ENCODE measurements at regions not wholly inside any gene's neighbourhood (a gene's known extent, or its start where the extent isn't known, plus 50 kb on each side); places are given as distances from the start of the nearest gene placed in this dataset.

- H3K4me3 ChIP-seq (ENCODE audit: low read depth in 1 of 3, low read length in 3 of 3) = no peak overlapping the region
- DNase-seq (no peak), FAIRE-seq (no peak)
- no peaks in the 10 kb centered on the region for H3K9me3 ChIP-seq (ENCODE audit: control insufficient read depth in 2 of 2, insufficient read depth in 1 of 2, low read depth in 1 of 2, low read length in 1 of 2)
- WGBS, 3 donors = 36 to 62% (median 40%) methylated on average over 3 of the region's 3 CpGs
- peaks cover 0 to 4% (median 0%) of the 10 kb centered on the region in 3 donors for H3K27me3 ChIP-seq (ENCODE audit: control insufficient read depth in 3 of 3, insufficient read depth in 3 of 3, low read length in 3 of 3)
- H3K4me1 ChIP-seq (ENCODE audit: control insufficient read depth in 3 of 3, insufficient read depth in 2 of 3, low read depth in 1 of 3, low read length in 2 of 3) = no peaks in the 10 kb centered on the region
- H3K36me3 ChIP-seq (ENCODE audit: control insufficient read depth in 3 of 3, insufficient read depth in 2 of 3, low read depth in 1 of 3, low read length in 3 of 3) = no peaks in the 10 kb centered on the region
- H3K27ac ChIP-seq (ENCODE audit: low read depth in 1 of 3, low read length in 2 of 3) = no peak overlapping the region
These were observed 97.9 kb upstream of the TENM4 start for GRCh38 chr11:79538775-79539174.

- WGBS, 3 donors = 60 to 67% (median 62%) methylated on average over 5 of the region's 5 CpGs
- H3K27ac ChIP-seq (ENCODE audit: low read depth in 1 of 3, low read length in 2 of 3) = no peak overlapping the region
- no peak for FAIRE-seq
- no peaks in the 10 kb centered on the region for H3K36me3 ChIP-seq (ENCODE audit: control insufficient read depth in 3 of 3, insufficient read depth in 2 of 3, low read depth in 1 of 3, low read length in 3 of 3)
- DNase-seq = no peak
- H3K9me3 ChIP-seq (ENCODE audit: control insufficient read depth in 2 of 2, insufficient read depth in 1 of 2, low read depth in 1 of 2, low read length in 1 of 2) = no peaks in the 10 kb centered on the region
- peaks cover 0 to 4% (median 0%) of the 10 kb centered on the region in 3 donors for H3K27me3 ChIP-seq (ENCODE audit: control insufficient read depth in 3 of 3, insufficient read depth in 3 of 3, low read length in 3 of 3)
- H3K4me1 ChIP-seq (ENCODE audit: control insufficient read depth in 3 of 3, insufficient read depth in 2 of 3, low read depth in 1 of 3, low read length in 2 of 3) = no peaks in the 10 kb centered on the region
- H3K4me3 ChIP-seq (ENCODE audit: low read depth in 1 of 3, low read length in 3 of 3) = no peak overlapping the region
These were observed 95.5 kb upstream of the TENM4 start for GRCh38 chr11:79536155-79536917.

DNA sequence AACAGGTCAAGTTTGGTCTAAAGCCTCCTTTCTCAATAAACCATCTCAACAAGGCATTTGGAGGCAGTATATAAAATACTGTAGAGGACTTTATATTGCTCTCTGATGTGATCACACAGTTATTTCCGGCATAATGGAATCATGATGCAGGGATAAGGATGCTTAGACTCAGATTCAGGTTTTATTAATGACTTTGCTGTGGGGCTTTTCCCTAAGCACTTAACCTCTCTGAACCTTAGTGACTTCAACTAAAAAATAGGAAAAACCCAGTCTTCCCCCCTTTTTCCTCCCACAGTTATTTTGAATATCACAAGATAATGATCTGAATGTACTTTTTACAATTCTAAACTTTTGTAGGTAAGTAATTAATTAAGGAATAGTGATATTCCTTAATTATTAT lies 94.8 kb upstream of the TENM4 start:
- FAIRE-seq = no peak

DNA sequence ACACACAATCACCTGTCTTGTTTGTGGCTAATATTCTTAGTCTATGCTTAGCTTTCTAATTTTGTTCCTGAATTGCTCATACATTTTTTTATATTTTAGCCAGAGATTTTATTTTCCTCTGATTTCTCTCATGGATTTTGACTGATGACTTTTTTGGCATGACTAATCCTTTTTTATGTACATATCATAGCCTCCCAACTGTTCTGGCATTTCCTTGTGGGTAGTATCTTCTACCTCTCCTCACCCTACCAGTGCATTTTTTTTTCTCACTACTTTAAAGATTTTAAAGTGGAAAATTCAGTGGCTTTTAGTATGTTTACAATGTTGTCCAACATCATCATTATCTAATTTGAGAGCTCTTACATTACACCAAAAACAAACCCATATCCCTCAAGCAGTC lies 84.4 kb upstream of the TENM4 start:
- H3K27me3 ChIP-seq (ENCODE audit: control insufficient read depth in 3 of 3, insufficient read depth in 3 of 3, low read length in 3 of 3) = no peaks in the 10 kb centered on the region
- no peak for FAIRE-seq
- H3K4me1 ChIP-seq (ENCODE audit: control insufficient read depth in 3 of 3, insufficient read depth in 2 of 3, low read depth in 1 of 3, low read length in 2 of 3) = no peaks in the 10 kb centered on the region
- DNase-seq = no peak
- no peaks in the 10 kb centered on the region for H3K9me3 ChIP-seq (ENCODE audit: control insufficient read depth in 2 of 2, insufficient read depth in 1 of 2, low read depth in 1 of 2, low read length in 1 of 2)
- H3K4me3 ChIP-seq (ENCODE audit: low read depth in 1 of 3, low read length in 3 of 3) = no peak overlapping the region
- H3K27ac ChIP-seq (ENCODE audit: low read depth in 1 of 3, low read length in 2 of 3) = no peak overlapping the region
- no peaks in the 10 kb centered on the region for H3K36me3 ChIP-seq (ENCODE audit: control insufficient read depth in 3 of 3, insufficient read depth in 2 of 3, low read depth in 1 of 3, low read length in 3 of 3)

More for the DNA sequence above, 94.8 kb upstream of the TENM4 start:
- Histone ChIP-seq H3K27me3 (ENCODE audit: control insufficient read depth in 3 of 3, insufficient read depth in 3 of 3, low read length in 3 of 3) (peaks cover 0 to 4% (median 0%) of the 10 kb centered on the region in 3 donors), H3K9me3 (ENCODE audit: control insufficient read depth in 2 of 2, insufficient read depth in 1 of 2, low read depth in 1 of 2, low read length in 1 of 2) (no peaks in the 10 kb centered on the region), H3K36me3 (ENCODE audit: control insufficient read depth in 3 of 3, insufficient read depth in 2 of 3, low read depth in 1 of 3, low read length in 3 of 3) (no peaks in the 10 kb centered on the region), H3K4me1 (ENCODE audit: control insufficient read depth in 3 of 3, insufficient read depth in 2 of 3, low read depth in 1 of 3, low read length in 2 of 3) (no peaks in the 10 kb centered on the region), H3K4me3 (ENCODE audit: low read depth in 1 of 3, low read length in 3 of 3) (no peak overlapping the region), H3K27ac (ENCODE audit: low read depth in 1 of 3, low read length in 2 of 3) (no peak overlapping the region)
- DNase-seq = no peak
- WGBS, 3 donors = 84 to 92% (median 88%) methylated on average over 1 of the region's 1 CpG

- no peaks in the 10 kb centered on the region for H3K27me3 ChIP-seq (ENCODE audit: control insufficient read depth in 3 of 3, insufficient read depth in 3 of 3, low read length in 3 of 3)
- no peaks in the 10 kb centered on the region for H3K4me1 ChIP-seq (ENCODE audit: control insufficient read depth in 3 of 3, insufficient read depth in 2 of 3, low read depth in 1 of 3, low read length in 2 of 3)
- no peak for FAIRE-seq
- no peak overlapping the region for H3K27ac ChIP-seq (ENCODE audit: low read depth in 1 of 3, low read length in 2 of 3)
- no peaks in the 10 kb centered on the region for H3K36me3 ChIP-seq (ENCODE audit: control insufficient read depth in 3 of 3, insufficient read depth in 2 of 3, low read depth in 1 of 3, low read length in 3 of 3)
- 80 to 94% (median 90%) methylated on average over 1 of the region's 1 CpG for WGBS, 3 donors
- no peak overlapping the region for H3K4me3 ChIP-seq (ENCODE audit: low read depth in 1 of 3, low read length in 3 of 3)
- H3K9me3 ChIP-seq (ENCODE audit: control insufficient read depth in 2 of 2, insufficient read depth in 1 of 2, low read depth in 1 of 2, low read length in 1 of 2) = no peaks in the 10 kb centered on the region
- DNase-seq = no peak
These were observed 81.8 kb upstream of the TENM4 start for GRCh38 chr11:79522626-79523025.

GRCh38 chr11:79520086-79520485 lies 79.3 kb upstream of the TENM4 start:
- no peaks in the 10 kb centered on the region for H3K27me3 ChIP-seq (ENCODE audit: control insufficient read depth in 3 of 3, insufficient read depth in 3 of 3, low read length in 3 of 3)
- no peak for FAIRE-seq

GRCh38 chr11:79515781-79516180 lies 75.0 kb upstream of the TENM4 start:
- 36 to 59% (median 43%) methylated on average over 1 of the region's 1 CpG for whole genome bisulfite sequencing, 3 donors
- no peak overlapping the region for H3K27ac ChIP-seq (ENCODE audit: low read depth in 1 of 3, low read length in 2 of 3)
- DNase-seq (no peak), FAIRE-seq (no peak)
- no peaks in the 10 kb centered on the region for H3K27me3 ChIP-seq (ENCODE audit: control insufficient read depth in 3 of 3, insufficient read depth in 3 of 3, low read length in 3 of 3)
- no peak overlapping the region for H3K4me3 ChIP-seq (ENCODE audit: low read depth in 1 of 3, low read length in 3 of 3)
- peaks cover 0 to 6% of the 10 kb centered on the region in 2 donors for H3K9me3 ChIP-seq (ENCODE audit: control insufficient read depth in 2 of 2, insufficient read depth in 1 of 2, low read depth in 1 of 2, low read length in 1 of 2)
- no peaks in the 10 kb centered on the region for H3K36me3 ChIP-seq (ENCODE audit: control insufficient read depth in 3 of 3, insufficient read depth in 2 of 3, low read depth in 1 of 3, low read length in 3 of 3)
- H3K4me1 ChIP-seq (ENCODE audit: control insufficient read depth in 3 of 3, insufficient read depth in 2 of 3, low read depth in 1 of 3, low read length in 2 of 3) = no peaks in the 10 kb centered on the region

More at GRCh38 chr11:79520086-79520485, 79.3 kb upstream of the TENM4 start:
- no peak overlapping the region for H3K27ac ChIP-seq (ENCODE audit: low read depth in 1 of 3, low read length in 2 of 3)
- DNase-seq = no peak
- WGBS, 3 donors = 68 to 81% (median 69%) methylated on average over 5 of the region's 5 CpGs
- H3K36me3 ChIP-seq (ENCODE audit: control insufficient read depth in 3 of 3, insufficient read depth in 2 of 3, low read depth in 1 of 3, low read length in 3 of 3) = no peaks in the 10 kb centered on the region
- no peaks in the 10 kb centered on the region for H3K4me1 ChIP-seq (ENCODE audit: control insufficient read depth in 3 of 3, insufficient read depth in 2 of 3, low read depth in 1 of 3, low read length in 2 of 3)
- H3K9me3 ChIP-seq (ENCODE audit: control insufficient read depth in 2 of 2, insufficient read depth in 1 of 2, low read depth in 1 of 2, low read length in 1 of 2) = no peaks in the 10 kb centered on the region
- no peak overlapping the region for H3K4me3 ChIP-seq (ENCODE audit: low read depth in 1 of 3, low read length in 3 of 3)

DNA sequence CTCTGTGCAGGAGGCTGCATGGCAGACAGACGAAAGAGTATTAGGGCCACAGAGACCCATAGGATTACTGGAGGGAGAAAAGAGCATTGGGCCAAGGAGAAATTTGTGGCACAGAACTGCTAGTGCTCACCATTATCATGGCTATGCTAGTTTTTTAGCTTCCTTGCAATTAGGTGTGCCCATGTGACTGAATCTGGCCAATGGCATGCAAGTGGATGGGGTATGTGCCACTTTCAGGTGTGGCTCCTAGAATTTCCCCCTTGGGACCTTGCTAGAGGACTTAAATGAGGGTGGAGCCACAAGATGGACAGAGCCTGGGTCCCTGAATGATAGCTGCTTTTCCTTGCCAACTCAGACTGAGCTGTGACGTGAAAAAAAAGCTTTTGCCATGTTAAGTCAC lies 73.9 kb upstream of the TENM4 start:
- no peaks in the 10 kb centered on the region for H3K4me1 ChIP-seq (ENCODE audit: control insufficient read depth in 3 of 3, insufficient read depth in 2 of 3, low read depth in 1 of 3, low read length in 2 of 3)
- no peaks in the 10 kb centered on the region for H3K27me3 ChIP-seq (ENCODE audit: control insufficient read depth in 3 of 3, insufficient read depth in 3 of 3, low read length in 3 of 3)
- no peaks in the 10 kb centered on the region for H3K36me3 ChIP-seq (ENCODE audit: control insufficient read depth in 3 of 3, insufficient read depth in 2 of 3, low read depth in 1 of 3, low read length in 3 of 3)
- 66 to 88% (median 88%) methylated on average over 2 of the region's 2 CpGs for WGBS, 3 donors
- peaks cover 0 to 10% of the 10 kb centered on the region in 2 donors for H3K9me3 ChIP-seq (ENCODE audit: control insufficient read depth in 2 of 2, insufficient read depth in 1 of 2, low read depth in 1 of 2, low read length in 1 of 2)
- DNase-seq (no peak), FAIRE-seq (no peak)
- no peak overlapping the region for H3K27ac ChIP-seq (ENCODE audit: low read depth in 1 of 3, low read length in 2 of 3)
- no peak overlapping the region for H3K4me3 ChIP-seq (ENCODE audit: low read depth in 1 of 3, low read length in 3 of 3)

- no peaks in the 10 kb centered on the region for H3K36me3 ChIP-seq (ENCODE audit: control insufficient read depth in 3 of 3, insufficient read depth in 2 of 3, low read depth in 1 of 3, low read length in 3 of 3)
- no peak overlapping the region for H3K4me3 ChIP-seq (ENCODE audit: low read depth in 1 of 3, low read length in 3 of 3)
- no peak overlapping the region for H3K27ac ChIP-seq (ENCODE audit: low read depth in 1 of 3, low read length in 2 of 3)
- H3K27me3 ChIP-seq (ENCODE audit: control insufficient read depth in 3 of 3, insufficient read depth in 3 of 3, low read length in 3 of 3) = no peaks in the 10 kb centered on the region
- peak in 1 of 2 donors; percentile 44 for DNase-seq
- no peak for FAIRE-seq
- peaks cover 0 to 12% of the 10 kb centered on the region in 2 donors for H3K9me3 ChIP-seq (ENCODE audit: control insufficient read depth in 2 of 2, insufficient read depth in 1 of 2, low read depth in 1 of 2, low read length in 1 of 2)
- WGBS, 3 donors = 41 to 53% (median 48%) methylated on average over 4 of the region's 4 CpGs
- no peaks in the 10 kb centered on the region for H3K4me1 ChIP-seq (ENCODE audit: control insufficient read depth in 3 of 3, insufficient read depth in 2 of 3, low read depth in 1 of 3, low read length in 2 of 3)
These were observed 73.5 kb upstream of the TENM4 start for GRCh38 chr11:79514290-79514689.

All from small intestine (tissue), 7 donors.